22Rv1 (cell line): ENCODE measurements at regions not wholly inside any gene's neighbourhood (a gene's known extent, or its start where the extent isn't known, plus 50 kb on each side); places are given as distances from the start of the nearest gene placed in this dataset.

ENCODE experiments used
- ZFX ChIP-seq: fragments of 450-650 bp; IDR thresholded peaks from 2 replicates; pipeline ENCODE4 v1.6.1; 2017; ENCODE audit warnings: antibody characterized with exemption, borderline replicate concordance
- TF ChIP-seq, protein P1 (sequence below): fragments of 450-650 bp; IDR thresholded peaks from 2 replicates; pipeline ENCODE4 v1.5.1; 2017; ENCODE audit warnings: mild to moderate bottlenecking

DNA sequence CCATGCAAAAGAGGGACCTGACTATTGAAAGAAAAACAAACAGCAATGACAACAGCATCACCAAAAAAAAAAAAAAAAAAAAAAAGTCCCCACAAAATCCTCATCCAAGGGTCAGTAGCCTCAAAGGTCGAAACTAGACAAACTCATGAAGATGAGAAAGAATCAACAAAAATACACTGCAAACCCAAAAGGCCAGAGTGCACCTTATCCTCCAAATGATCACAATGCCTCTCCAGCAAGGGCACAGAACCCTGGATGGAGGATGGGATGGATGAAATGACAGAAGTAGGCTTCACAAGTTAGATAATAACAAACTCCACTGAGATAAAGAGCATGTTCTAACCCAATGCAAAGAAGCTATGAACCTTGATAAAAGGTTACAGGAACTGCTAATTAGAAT, 250.4 kb upstream of the GRAMD2B start:
- TF ChIP-seq, protein P1, sequence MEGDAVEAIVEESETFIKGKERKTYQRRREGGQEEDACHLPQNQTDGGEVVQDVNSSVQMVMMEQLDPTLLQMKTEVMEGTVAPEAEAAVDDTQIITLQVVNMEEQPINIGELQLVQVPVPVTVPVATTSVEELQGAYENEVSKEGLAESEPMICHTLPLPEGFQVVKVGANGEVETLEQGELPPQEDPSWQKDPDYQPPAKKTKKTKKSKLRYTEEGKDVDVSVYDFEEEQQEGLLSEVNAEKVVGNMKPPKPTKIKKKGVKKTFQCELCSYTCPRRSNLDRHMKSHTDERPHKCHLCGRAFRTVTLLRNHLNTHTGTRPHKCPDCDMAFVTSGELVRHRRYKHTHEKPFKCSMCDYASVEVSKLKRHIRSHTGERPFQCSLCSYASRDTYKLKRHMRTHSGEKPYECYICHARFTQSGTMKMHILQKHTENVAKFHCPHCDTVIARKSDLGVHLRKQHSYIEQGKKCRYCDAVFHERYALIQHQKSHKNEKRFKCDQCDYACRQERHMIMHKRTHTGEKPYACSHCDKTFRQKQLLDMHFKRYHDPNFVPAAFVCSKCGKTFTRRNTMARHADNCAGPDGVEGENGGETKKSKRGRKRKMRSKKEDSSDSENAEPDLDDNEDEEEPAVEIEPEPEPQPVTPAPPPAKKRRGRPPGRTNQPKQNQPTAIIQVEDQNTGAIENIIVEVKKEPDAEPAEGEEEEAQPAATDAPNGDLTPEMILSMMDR: no peak
- TF ChIP-seq ZFX: no peak
